HEK293 (cell line): ENCODE measurements at regions not wholly inside any gene's neighbourhood (a gene's known extent, or its start where the extent isn't known, plus 50 kb on each side); places are given as distances from the start of the nearest gene placed in this dataset.

Experiments
- CTCF ChIA-PET: fragments of 350-600 bp; formaldehyde crosslinking; extraction: SDS; loops from one replicate; lab custom pipeline; 2021; ENCODE audit warnings: antibody characterized with exemption; lab: Yijun Ruan, JAX
- POLR2A ChIA-PET: fragments of 300-600 bp; formaldehyde crosslinking; extraction: SDS; loops from one replicate; lab custom pipeline; 2020; ENCODE audit warnings: antibody characterized with exemption, inconsistent platforms; lab: Yijun Ruan, JAX
- H3K27ac ChIP-seq: fragments of 200-500 bp; sonication (Bioruptor generic); 2 replicates; pipeline ENCODE4 v1.5.1; 2014; ENCODE audit warnings: low read depth, low read length, control low read depth, inconsistent platforms; ENCODE audit errors: extremely low read depth
- H3K36me3 ChIP-seq, 2 experiments: fragments of 200-500 bp in 1 of 2; sonication (Bioruptor generic) in 1 of 2; 1 replicate in 1 of 2; 2 replicates in 1 of 2; pipeline ENCODE4 v1.5.1; 2014 to 2017; ENCODE audit warnings: inconsistent platforms in 2 of 2, low read length in 2 of 2; ENCODE audit not compliant: control insufficient read depth in 2 of 2, insufficient read depth in 1 of 2
- H3K4me1 ChIP-seq: fragments of 200-500 bp; sonication (Bioruptor generic); 2 replicates; pipeline ENCODE4 v1.5.1; 2014; ENCODE audit warnings: mild to moderate bottlenecking, low read length, inconsistent platforms; ENCODE audit not compliant: control insufficient read depth, insufficient read depth
- H3K4me3 ChIP-seq: 2 replicates; pipeline ENCODE4 v1.5.1; 2011; ENCODE audit warnings: low read depth, mild to moderate bottlenecking, control low read depth, low read length, moderate library complexity
- H3K9me3 ChIP-seq: fragments of 200-500 bp; sonication (Bioruptor generic); 2 replicates; pipeline ENCODE4 v1.5.1; 2014; ENCODE audit warnings: low read depth, low read length, inconsistent platforms; ENCODE audit not compliant: control insufficient read depth, insufficient read depth
- BCL11A ChIP-seq: fragments of 450-650 bp; formaldehyde crosslinking; IDR thresholded peaks from 2 replicates; pipeline ENCODE4 v1.5.1; 2016; ENCODE audit warnings: low read depth, missing biosample characterization, missing genetic modification characterization
- KLF16 ChIP-seq: fragments of 450-650 bp; formaldehyde crosslinking; IDR thresholded peaks from 2 replicates; pipeline ENCODE4 v1.5.1; 2017; ENCODE audit warnings: missing biosample characterization, missing genetic modification characterization
- KLF9 ChIP-seq: fragments of 450-650 bp; formaldehyde crosslinking; IDR thresholded peaks from 2 replicates; pipeline ENCODE4 v1.5.1; 2016; ENCODE audit warnings: missing biosample characterization, missing genetic modification characterization, low read depth
- OVOL3 ChIP-seq: fragments of 450-650 bp; formaldehyde crosslinking; IDR thresholded peaks from 2 replicates; pipeline ENCODE4 v1.5.1; 2016; ENCODE audit warnings: missing biosample characterization, missing genetic modification characterization
- PRDM1 ChIP-seq: fragments of 450-650 bp; formaldehyde crosslinking; IDR thresholded peaks from 2 replicates; pipeline ENCODE4; 2016; ENCODE audit warnings: missing biosample characterization, missing genetic modification characterization
- SALL2 ChIP-seq: fragments of 450-650 bp; formaldehyde crosslinking; IDR thresholded peaks from 2 replicates; pipeline ENCODE4 v1.5.0; 2017; ENCODE audit warnings: missing biosample characterization, mild to moderate bottlenecking, missing genetic modification characterization, borderline replicate concordance
- SCRT1 ChIP-seq: fragments of 450-650 bp; formaldehyde crosslinking; IDR thresholded peaks from 2 replicates; pipeline ENCODE4 v1.5.1; 2016; ENCODE audit warnings: missing biosample characterization, missing genetic modification characterization, borderline replicate concordance
- ZBTB21 ChIP-seq: fragments of 450-650 bp; formaldehyde crosslinking; IDR thresholded peaks from 2 replicates; pipeline ENCODE4 v1.5.1; 2017; ENCODE audit warnings: missing biosample characterization, missing genetic modification characterization
- ZFP37 ChIP-seq: fragments of 450-650 bp; formaldehyde crosslinking; IDR thresholded peaks from 2 replicates; pipeline ENCODE4 v1.5.1; 2016; ENCODE audit warnings: missing biosample characterization, missing genetic modification characterization
- ZFP69B ChIP-seq: fragments of 450-650 bp; formaldehyde crosslinking; IDR thresholded peaks from 2 replicates; pipeline ENCODE4 v1.5.1; 2016; ENCODE audit warnings: missing biosample characterization, missing genetic modification characterization
- ZNF214 ChIP-seq: fragments of 450-650 bp; formaldehyde crosslinking; IDR thresholded peaks from 2 replicates; pipeline ENCODE4 v1.5.1; 2017; ENCODE audit warnings: missing biosample characterization, mild to moderate bottlenecking, missing genetic modification characterization, borderline replicate concordance
- ZNF292 ChIP-seq: fragments of 450-650 bp; formaldehyde crosslinking; IDR thresholded peaks from 2 replicates; pipeline ENCODE4 v1.5.1; 2016; ENCODE audit warnings: low read depth, missing biosample characterization, missing genetic modification characterization, borderline replicate concordance
- ZNF335 ChIP-seq: fragments of 450-650 bp; formaldehyde crosslinking; conservative IDR thresholded peaks from 2 replicates; pipeline ENCODE4 v1.5.1; 2016; ENCODE audit warnings: missing biosample characterization, missing genetic modification characterization
- ZNF416 ChIP-seq: fragments of 450-650 bp; formaldehyde crosslinking; IDR thresholded peaks from 2 replicates; pipeline ENCODE4 v1.5.1; 2016; ENCODE audit warnings: missing biosample characterization, missing genetic modification characterization
- ZNF423 ChIP-seq: fragments of 450-650 bp; formaldehyde crosslinking; IDR thresholded peaks from 2 replicates; pipeline ENCODE4 v1.5.1; 2016; ENCODE audit warnings: missing biosample characterization, missing genetic modification characterization
- ZNF768 ChIP-seq: fragments of 450-650 bp; formaldehyde crosslinking; IDR thresholded peaks from 2 replicates; pipeline ENCODE4 v1.5.1; 2018; ENCODE audit warnings: missing biosample characterization, mild to moderate bottlenecking, missing genetic modification characterization
- ZSCAN30 ChIP-seq: fragments of 450-650 bp; IDR thresholded peaks from 2 replicates; pipeline ENCODE4 v1.5.1; 2018; ENCODE audit warnings: missing biosample characterization, mild to moderate bottlenecking, missing genetic modification characterization, moderate library complexity
- TF ChIP-seq, protein P1 (sequence below): fragments of 450-650 bp; formaldehyde crosslinking; IDR thresholded peaks from 2 replicates; pipeline ENCODE4 v1.5.1; 2016; ENCODE audit warnings: missing biosample characterization, missing genetic modification characterization
- TF ChIP-seq, protein P2 (sequence below): fragments of 450-650 bp; formaldehyde crosslinking; IDR thresholded peaks from 2 replicates; pipeline ENCODE4 v1.5.1; 2016; ENCODE audit warnings: missing biosample characterization, missing genetic modification characterization
- TF ChIP-seq, protein P3 (sequence below): fragments of 450-650 bp; formaldehyde crosslinking; IDR thresholded peaks from 2 replicates; pipeline ENCODE4 v1.5.1; 2017; ENCODE audit warnings: missing biosample characterization, missing genetic modification characterization
- TF ChIP-seq, protein P4 (sequence below): fragments of 450-650 bp; formaldehyde crosslinking; IDR thresholded peaks from 2 replicates; pipeline ENCODE4; 2016; ENCODE audit warnings: missing biosample characterization, missing genetic modification characterization
- TF ChIP-seq, protein P5 (sequence below): fragments of 450-650 bp; formaldehyde crosslinking; IDR thresholded peaks from 2 replicates; pipeline ENCODE4 v1.5.1; 2017; ENCODE audit warnings: missing biosample characterization, missing genetic modification characterization
- TF ChIP-seq, protein P6 (sequence below): fragments of 450-650 bp; formaldehyde crosslinking; IDR thresholded peaks from 2 replicates; pipeline ENCODE4 v1.5.1; 2016; ENCODE audit warnings: missing biosample characterization, missing genetic modification characterization

DNA sequence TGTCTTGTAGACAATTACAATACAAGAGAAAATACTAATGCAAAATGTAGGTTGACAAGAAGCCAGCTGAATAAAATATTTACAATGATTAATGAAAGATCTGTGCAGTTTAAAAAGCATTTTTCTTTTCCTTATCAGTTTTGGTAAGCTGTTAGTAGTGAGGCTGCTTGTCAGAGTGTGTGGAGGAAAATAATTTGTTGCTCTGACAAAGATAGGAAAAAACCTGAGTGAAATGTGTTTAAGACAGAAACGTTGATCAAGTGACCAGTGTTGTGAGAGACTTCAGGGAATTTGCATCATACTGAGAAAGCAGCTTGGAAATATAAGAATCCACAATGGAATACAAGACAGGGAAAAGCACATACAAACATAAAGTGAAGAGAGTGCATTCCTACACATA lies 360.3 kb upstream of the CDH18 start (continued):
- no peak for TF ChIP-seq ZNF292 (tag by site-specific recombination)
- no peak for TF ChIP-seq ZSCAN30
- TF ChIP-seq ZNF214, result no peak
- no peak for TF ChIP-seq SALL2
- no peak for TF ChIP-seq KLF9
- no peak for TF ChIP-seq ZBTB21 (tag by site-specific recombination)
- TF ChIP-seq OVOL3 (tag by site-specific recombination), result no peak
- TF ChIP-seq PRDM1 (tag by site-specific recombination), result no peak
- TF ChIP-seq, protein P1, sequence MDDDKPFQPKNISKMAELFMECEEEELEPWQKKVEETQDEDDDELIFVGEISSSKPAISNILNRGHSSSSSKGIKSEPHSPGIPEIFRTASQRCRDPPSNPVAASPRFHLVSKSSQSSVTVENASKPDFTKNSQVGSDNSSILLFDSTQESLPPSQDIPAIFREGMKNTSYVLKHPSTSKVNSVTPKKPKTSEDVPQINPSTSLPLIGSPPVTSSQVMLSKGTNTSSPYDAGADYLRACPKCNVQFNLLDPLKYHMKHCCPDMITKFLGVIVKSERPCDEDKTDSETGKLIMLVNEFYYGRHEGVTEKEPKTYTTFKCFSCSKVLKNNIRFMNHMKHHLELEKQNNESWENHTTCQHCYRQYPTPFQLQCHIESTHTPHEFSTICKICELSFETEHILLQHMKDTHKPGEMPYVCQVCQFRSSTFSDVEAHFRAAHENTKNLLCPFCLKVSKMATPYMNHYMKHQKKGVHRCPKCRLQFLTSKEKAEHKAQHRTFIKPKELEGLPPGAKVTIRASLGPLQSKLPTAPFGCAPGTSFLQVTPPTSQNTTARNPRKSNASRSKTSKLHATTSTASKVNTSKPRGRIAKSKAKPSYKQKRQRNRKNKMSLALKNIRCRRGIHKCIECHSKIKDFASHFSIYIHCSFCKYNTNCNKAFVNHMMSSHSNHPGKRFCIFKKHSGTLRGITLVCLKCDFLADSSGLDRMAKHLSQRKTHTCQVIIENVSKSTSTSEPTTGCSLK, result no peak

DNA sequence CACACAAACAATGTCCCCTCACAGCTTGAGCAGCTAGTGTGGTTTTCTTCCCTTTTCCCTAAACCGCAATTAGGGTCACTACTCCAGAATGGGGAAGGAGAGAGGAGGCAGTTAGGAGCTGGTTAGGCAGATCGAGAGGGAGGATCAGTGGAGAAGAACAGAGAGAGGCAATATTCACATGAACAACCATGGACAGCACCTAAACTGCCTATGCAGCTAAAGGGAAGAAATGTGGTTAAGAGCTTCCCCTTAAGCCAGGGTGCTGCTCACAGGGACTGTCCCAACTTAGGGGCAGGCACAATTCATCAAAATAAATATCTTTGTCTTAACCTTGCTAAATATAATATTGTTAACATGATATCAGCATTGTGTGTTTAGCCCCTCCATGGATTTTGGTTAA lies 359.3 kb upstream of the CDH18 start:
- Histone ChIP-seq H3K36me3 (no peaks in the 10 kb centered on the region), H3K27ac (no peak overlapping the region), H3K4me3 (no peak overlapping the region), H3K4me1 (no peaks in the 10 kb centered on the region), H3K9me3 (no peaks in the 10 kb centered on the region)
- TF ChIP-seq, protein P2, sequence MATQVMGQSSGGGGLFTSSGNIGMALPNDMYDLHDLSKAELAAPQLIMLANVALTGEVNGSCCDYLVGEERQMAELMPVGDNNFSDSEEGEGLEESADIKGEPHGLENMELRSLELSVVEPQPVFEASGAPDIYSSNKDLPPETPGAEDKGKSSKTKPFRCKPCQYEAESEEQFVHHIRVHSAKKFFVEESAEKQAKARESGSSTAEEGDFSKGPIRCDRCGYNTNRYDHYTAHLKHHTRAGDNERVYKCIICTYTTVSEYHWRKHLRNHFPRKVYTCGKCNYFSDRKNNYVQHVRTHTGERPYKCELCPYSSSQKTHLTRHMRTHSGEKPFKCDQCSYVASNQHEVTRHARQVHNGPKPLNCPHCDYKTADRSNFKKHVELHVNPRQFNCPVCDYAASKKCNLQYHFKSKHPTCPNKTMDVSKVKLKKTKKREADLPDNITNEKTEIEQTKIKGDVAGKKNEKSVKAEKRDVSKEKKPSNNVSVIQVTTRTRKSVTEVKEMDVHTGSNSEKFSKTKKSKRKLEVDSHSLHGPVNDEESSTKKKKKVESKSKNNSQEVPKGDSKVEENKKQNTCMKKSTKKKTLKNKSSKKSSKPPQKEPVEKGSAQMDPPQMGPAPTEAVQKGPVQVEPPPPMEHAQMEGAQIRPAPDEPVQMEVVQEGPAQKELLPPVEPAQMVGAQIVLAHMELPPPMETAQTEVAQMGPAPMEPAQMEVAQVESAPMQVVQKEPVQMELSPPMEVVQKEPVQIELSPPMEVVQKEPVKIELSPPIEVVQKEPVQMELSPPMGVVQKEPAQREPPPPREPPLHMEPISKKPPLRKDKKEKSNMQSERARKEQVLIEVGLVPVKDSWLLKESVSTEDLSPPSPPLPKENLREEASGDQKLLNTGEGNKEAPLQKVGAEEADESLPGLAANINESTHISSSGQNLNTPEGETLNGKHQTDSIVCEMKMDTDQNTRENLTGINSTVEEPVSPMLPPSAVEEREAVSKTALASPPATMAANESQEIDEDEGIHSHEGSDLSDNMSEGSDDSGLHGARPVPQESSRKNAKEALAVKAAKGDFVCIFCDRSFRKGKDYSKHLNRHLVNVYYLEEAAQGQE (tag by site-specific recombination), result peak; percentile 65; the same call in 1 of the 2 replicates
- no peak for TF ChIP-seq KLF16 (tag by site-specific recombination)
- CTCF ChIA-PET, result no interaction called here
- POLR2A ChIA-PET, result no interaction called here

DNA sequence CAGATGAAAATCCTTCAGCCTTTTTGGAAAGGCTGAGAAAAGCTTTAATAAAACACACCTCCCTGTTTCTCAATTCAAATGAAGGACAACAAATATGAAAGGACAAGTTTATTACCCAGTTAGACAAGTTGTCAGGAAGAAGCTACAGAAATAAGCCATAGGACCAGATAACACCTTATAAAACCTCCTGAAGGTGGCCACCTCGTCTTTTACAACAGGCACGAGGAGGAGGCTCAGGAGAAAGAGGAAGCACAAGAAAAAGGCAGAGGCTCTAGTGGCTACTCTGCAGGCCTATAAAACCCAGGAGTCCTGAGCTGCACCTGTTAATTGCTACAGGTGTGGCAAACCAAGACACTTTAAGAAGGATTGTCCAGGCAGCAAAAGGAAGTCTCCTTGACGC lies 352.1 kb upstream of the CDH18 start:
- Histone ChIP-seq H3K4me3 (no peak overlapping the region), H3K27ac (no peak overlapping the region), H3K9me3 (no peaks in the 10 kb centered on the region), H3K4me1 (no peaks in the 10 kb centered on the region), H3K36me3 (no peaks in the 10 kb centered on the region)
- CTCF ChIA-PET, result no interaction called here
- POLR2A ChIA-PET, result no interaction called here
- TF ChIP-seq, protein P3, sequence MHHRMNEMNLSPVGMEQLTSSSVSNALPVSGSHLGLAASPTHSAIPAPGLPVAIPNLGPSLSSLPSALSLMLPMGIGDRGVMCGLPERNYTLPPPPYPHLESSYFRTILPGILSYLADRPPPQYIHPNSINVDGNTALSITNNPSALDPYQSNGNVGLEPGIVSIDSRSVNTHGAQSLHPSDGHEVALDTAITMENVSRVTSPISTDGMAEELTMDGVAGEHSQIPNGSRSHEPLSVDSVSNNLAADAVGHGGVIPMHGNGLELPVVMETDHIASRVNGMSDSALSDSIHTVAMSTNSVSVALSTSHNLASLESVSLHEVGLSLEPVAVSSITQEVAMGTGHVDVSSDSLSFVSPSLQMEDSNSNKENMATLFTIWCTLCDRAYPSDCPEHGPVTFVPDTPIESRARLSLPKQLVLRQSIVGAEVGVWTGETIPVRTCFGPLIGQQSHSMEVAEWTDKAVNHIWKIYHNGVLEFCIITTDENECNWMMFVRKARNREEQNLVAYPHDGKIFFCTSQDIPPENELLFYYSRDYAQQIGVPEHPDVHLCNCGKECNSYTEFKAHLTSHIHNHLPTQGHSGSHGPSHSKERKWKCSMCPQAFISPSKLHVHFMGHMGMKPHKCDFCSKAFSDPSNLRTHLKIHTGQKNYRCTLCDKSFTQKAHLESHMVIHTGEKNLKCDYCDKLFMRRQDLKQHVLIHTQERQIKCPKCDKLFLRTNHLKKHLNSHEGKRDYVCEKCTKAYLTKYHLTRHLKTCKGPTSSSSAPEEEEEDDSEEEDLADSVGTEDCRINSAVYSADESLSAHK (tag by site-specific recombination), result no peak
- no peak for TF ChIP-seq ZNF423 (tag by site-specific recombination)
- TF ChIP-seq, protein P4, sequence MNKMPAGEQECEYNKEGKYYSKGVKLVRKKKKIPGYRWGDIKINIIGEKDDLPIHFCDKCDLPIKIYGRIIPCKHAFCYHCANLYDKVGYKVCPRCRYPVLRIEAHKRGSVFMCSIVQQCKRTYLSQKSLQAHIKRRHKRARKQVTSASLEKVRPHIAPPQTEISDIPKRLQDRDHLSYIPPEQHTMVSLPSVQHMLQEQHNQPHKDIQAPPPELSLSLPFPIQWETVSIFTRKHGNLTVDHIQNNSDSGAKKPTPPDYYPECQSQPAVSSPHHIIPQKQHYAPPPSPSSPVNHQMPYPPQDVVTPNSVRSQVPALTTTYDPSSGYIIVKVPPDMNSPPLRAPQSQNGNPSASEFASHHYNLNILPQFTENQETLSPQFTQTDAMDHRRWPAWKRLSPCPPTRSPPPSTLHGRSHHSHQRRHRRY (tag by site-specific recombination), result no peak
- no peak for TF ChIP-seq ZNF335 (tag by site-specific recombination)
- TF ChIP-seq SCRT1 (tag by site-specific recombination), result no peak
- TF ChIP-seq, protein P5, sequence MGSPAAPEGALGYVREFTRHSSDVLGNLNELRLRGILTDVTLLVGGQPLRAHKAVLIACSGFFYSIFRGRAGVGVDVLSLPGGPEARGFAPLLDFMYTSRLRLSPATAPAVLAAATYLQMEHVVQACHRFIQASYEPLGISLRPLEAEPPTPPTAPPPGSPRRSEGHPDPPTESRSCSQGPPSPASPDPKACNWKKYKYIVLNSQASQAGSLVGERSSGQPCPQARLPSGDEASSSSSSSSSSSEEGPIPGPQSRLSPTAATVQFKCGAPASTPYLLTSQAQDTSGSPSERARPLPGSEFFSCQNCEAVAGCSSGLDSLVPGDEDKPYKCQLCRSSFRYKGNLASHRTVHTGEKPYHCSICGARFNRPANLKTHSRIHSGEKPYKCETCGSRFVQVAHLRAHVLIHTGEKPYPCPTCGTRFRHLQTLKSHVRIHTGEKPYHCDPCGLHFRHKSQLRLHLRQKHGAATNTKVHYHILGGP, result no peak
- TF ChIP-seq ZFP69B, result no peak
- TF ChIP-seq ZNF416, result no peak
- TF ChIP-seq, protein P6, sequence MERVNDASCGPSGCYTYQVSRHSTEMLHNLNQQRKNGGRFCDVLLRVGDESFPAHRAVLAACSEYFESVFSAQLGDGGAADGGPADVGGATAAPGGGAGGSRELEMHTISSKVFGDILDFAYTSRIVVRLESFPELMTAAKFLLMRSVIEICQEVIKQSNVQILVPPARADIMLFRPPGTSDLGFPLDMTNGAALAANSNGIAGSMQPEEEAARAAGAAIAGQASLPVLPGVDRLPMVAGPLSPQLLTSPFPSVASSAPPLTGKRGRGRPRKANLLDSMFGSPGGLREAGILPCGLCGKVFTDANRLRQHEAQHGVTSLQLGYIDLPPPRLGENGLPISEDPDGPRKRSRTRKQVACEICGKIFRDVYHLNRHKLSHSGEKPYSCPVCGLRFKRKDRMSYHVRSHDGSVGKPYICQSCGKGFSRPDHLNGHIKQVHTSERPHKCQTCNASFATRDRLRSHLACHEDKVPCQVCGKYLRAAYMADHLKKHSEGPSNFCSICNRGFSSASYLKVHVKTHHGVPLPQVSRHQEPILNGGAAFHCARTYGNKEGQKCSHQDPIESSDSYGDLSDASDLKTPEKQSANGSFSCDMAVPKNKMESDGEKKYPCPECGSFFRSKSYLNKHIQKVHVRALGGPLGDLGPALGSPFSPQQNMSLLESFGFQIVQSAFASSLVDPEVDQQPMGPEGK (tag by site-specific recombination), result no peak
- no peak for TF ChIP-seq ZFP37 (tag by site-specific recombination)
- no peak for TF ChIP-seq ZNF768 (tag by site-specific recombination)
- TF ChIP-seq BCL11A, result no peak
